HL-60 (cell line): ENCODE measurements at regions not wholly inside any gene's neighbourhood (a gene's known extent, or its start where the extent isn't known, plus 50 kb on each side); places are given as distances from the start of the nearest gene placed in this dataset.

Experiments
- DNase-seq, 2 experiments: peaks; one replicate each; pipeline ENCODE4 v3.0.0-alpha.2; 2010 to 2020; ENCODE audit warnings: low read depth in 1 of 2, low spot score in 1 of 2
- H3K27ac ChIP-seq: fragments of 250-450 bp; sonication (Bioruptor Pico); replicated peaks from 2 replicates; pipeline ENCODE4 v1.5.1; 2020; ENCODE audit warnings: mild to moderate bottlenecking, moderate library complexity
- H3K27me3 ChIP-seq: fragments of 250-450 bp; sonication (Bioruptor Pico); 2 replicates; pipeline ENCODE4 v1.5.1; 2021; ENCODE audit warnings: mild to moderate bottlenecking, moderate library complexity; ENCODE audit not compliant: insufficient read depth, poor library complexity, severe bottlenecking
- H3K4me3 ChIP-seq: replicated peaks from 2 replicates; pipeline ENCODE4 v1.5.1; 2011; ENCODE audit warnings: mild to moderate bottlenecking, control low read depth, low read length; ENCODE audit not compliant: insufficient read depth
- CTCF ChIP-seq: IDR thresholded peaks from one replicate; pipeline ENCODE4 v1.5.1; 2011; ENCODE audit warnings: low read length, control low read depth, inconsistent platforms; ENCODE audit not compliant: insufficient read depth
- GABPA ChIP-seq: IDR thresholded peaks from 2 replicates; pipeline ENCODE4 v1.6.1; 2012; ENCODE audit warnings: low read depth
- POLR2AphosphoS5 ChIP-seq: IDR thresholded peaks from 2 replicates; pipeline ENCODE4 v1.6.1; 2012; ENCODE audit warnings: low read depth
- REST ChIP-seq: IDR thresholded peaks from 2 replicates; pipeline ENCODE4 v1.6.1; 2012; ENCODE audit warnings: low read depth; ENCODE audit not compliant: insufficient replicate concordance
- SPI1 ChIP-seq: IDR thresholded peaks from 2 replicates; pipeline ENCODE4 v1.6.1; 2012; ENCODE audit warnings: low read depth, mild to moderate bottlenecking, borderline replicate concordance

GRCh38 chr5:106699198-106699597 is 971.5 kb downstream of the EFNA5 start:
- TF ChIP-seq GABPA (no peak), REST (no peak), CTCF (no peak), POLR2AphosphoS5 (no peak), SPI1 (no peak)
- no peak for DNase-seq
- Histone ChIP-seq H3K27me3 (no peaks in the 10 kb centered on the region), H3K27ac (no peak overlapping the region), H3K4me3 (no peak overlapping the region)

- Histone ChIP-seq H3K27ac (no peak overlapping the region), H3K27me3 (no peaks in the 10 kb centered on the region), H3K4me3 (no peak overlapping the region)
- TF ChIP-seq GABPA (no peak), POLR2AphosphoS5 (no peak), SPI1 (no peak), CTCF (no peak), REST (no peak)
- DNase-seq = no peak
Measured at GRCh38 chr5:106698169-106698568, 972.6 kb downstream of the EFNA5 start.

- Histone ChIP-seq H3K4me3 (no peak overlapping the region), H3K27me3 (no peaks in the 10 kb centered on the region), H3K27ac (no peak overlapping the region)
- TF ChIP-seq SPI1 (no peak), CTCF (no peak)
- no peak for DNase-seq
Measured at GRCh38 chr5:106691701-106692100, 979.0 kb downstream of the EFNA5 start.

- no peak overlapping the region for H3K4me3 ChIP-seq
- H3K27ac ChIP-seq = no peak overlapping the region
- DNase-seq = no peak
- TF ChIP-seq SPI1 = no peak
- no peak for TF ChIP-seq GABPA
- no peak for TF ChIP-seq POLR2AphosphoS5
- TF ChIP-seq CTCF = no peak
- no peak for TF ChIP-seq REST
- no peaks in the 10 kb centered on the region for H3K27me3 ChIP-seq
Measured at GRCh38 chr5:106690585-106690984, 980.2 kb downstream of the EFNA5 start.
